GM19372 (cell line): ENCODE measurements at regions not wholly inside any gene's neighbourhood (a gene's known extent, or its start where the extent isn't known, plus 50 kb on each side); places are given as distances from the start of the nearest gene placed in this dataset.

Experiments used
- ATAC-seq: cut with Tn5 transposase; IDR thresholded peaks from one replicate; pipeline ENCODE4 v1.9.1; 2021; ENCODE audit warnings: mild to moderate bottlenecking, low read depth, moderate library complexity; ENCODE audit not compliant: unreplicated experiment

GRCh38 chr11:122323754-122324421 is 207.9 kb upstream of the BLID start:
- ATAC-seq, result no peak

GRCh38 chr11:122322329-122322728 is 206.3 kb upstream of the BLID start:
- no peak for ATAC-seq

DNA sequence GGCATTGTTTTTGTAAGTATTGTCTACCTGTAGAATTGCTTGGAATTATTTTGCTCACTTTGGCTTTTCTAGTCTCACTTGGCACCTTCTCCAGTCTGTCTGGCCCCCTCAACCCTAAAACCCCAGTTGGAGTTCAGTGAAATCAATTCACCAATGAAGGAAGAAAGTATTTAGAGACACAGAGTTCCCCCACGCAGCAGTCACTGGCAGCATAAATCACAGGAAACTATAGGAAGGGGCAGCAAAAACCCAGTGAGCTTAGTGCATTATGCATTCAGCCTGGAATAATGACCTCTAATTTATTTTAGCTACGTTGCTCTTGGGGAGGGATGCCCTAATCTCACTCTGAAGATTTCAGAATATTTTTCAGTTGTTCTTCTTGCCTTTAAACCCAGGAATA is 204.7 kb upstream of the BLID start:
- no peak for ATAC-seq

DNA sequence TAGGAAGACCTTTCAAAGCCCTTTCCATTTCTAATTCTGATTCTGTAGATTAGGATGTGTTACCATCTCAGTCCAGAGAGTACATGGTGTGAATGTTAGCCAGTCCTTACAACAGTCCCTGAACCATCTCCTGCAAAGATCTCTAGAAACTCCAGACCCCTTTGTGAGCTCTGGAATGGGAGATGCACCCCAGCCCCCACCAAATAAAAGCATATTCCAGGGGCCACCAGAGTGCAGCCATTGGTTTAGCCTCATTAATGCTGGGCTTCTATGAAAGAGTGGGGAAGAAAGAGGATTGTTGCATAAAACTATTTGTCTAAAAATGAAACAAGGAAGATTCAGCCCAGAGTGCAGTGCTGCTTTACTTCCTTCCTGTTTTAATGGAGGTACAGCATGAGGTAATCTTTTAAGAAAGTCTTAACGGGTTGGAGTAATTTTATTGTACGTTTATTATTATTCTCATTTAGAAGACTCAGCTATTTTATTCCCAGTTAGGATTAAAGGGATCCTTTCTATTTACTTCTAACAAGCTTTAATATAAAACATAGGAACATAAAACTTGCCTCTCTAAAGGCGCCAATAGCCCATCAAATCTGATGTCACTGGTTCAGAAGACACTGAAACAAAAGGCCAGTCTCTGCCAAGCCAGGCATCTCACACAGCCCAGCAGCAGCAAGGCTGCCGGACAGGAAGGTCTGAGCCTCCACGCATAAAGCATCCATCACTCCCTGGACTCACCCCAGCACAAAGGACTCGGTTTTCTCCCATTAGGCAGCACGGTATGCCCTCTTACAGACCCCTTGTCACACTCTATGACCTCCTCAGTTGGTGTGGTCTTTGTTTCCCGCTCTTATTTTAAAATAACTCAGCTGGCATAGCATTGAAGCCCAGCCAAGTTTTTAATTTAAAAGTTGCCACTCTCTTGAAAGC is 203.9 kb upstream of the BLID start:
- no peak for ATAC-seq

DNA sequence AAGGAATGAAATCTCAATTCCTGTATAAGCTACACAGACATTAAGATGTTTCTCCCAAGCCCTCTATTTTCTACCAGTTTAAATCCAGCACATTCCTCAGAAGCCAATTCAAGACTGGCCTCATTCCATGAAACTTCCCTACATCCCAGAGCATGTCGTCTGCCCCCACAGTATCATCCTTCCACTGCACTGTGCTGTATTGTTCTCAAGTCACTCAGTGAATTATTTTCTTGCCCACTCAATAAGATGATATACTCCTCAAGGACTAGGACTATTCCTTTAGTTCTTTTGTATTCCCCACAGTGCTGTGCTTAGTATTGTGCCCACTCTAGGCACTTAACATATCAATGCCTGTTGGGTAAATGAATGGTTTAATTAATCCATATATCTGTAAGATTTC is 203.1 kb upstream of the BLID start:
- ATAC-seq, result no peak

DNA sequence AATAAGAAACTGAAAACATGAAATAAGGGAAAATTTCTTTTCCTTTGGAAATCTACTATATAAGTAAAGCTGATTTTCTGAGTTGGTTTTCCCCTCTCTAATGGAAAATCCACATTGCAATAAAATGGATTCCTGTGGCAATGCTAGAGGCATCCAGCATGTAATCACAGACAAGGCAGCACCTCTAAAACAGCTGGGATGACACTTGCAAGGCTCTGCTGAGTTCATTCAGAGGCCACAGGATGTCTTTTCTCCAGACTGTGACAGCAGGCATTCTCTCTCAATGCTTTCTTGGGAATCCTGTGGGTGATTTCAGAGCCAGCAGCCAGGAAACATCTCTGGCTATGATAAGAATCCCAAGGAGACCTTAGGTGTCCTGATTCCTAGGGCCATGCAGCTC is 201.3 kb upstream of the BLID start:
- ATAC-seq, result no peak

- ATAC-seq, result no peak
These were observed 197.6 kb upstream of the BLID start for GRCh38 chr11:122313581-122313980.

DNA sequence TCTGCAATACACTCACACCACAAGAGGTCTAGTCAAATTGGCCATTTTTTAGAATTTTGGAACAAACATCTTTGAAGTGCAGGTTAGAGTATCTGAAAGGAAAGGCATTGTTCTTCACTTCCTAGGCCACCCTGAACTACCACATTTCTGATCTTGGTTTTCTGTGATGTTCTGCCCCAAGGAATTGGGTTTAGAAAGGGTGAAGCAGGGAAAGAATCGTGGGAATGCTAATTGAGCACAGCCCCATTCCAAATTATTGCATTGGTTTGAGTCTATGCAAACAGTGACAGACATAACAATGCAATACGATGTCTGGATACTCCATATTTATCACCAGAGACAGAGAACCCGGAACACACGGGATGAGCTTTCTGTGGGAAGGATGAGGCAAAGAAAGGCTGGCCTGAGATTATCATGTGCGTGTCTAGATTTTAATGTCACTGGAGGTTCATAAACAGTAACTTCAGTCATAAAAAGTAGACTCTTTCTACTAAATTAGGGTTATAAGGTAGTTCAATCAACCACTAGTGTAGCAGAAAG is 195.3 kb upstream of the BLID start:
- ATAC-seq, result no peak

- no peak for ATAC-seq
These were observed 194.8 kb upstream of the BLID start for GRCh38 chr11:122310766-122311165.

DNA sequence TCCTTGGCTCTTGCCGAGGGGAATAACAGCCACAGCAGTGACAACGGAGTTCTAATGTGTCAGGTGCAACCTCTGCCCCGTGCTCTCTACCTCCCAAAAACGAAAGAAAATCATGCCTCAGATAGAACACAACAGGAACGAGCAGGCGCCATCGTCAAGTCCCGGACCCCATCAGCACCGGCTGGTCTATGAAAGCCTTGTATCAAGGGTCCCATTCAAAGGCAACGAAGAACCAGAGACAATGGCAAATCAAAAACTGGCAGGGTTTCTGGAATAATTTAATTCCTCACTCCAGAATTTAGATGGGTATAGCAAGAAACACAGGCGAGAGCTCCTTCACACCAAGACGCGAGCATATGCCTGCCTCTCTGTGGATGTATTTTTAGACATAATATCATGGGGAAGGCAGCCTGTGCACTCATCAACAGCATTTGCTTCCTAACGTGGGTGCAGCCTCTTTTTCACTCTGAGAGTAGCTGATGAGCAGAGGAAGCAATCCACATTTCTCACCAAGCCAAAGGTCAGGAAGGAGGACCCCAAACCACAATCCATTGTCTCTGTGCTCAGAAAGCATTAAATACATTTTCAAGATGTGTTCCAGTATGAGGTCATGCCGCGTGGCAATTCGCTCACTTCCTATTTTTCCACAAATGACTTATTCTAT is 193.4 kb upstream of the BLID start:
- no peak for ATAC-seq

DNA sequence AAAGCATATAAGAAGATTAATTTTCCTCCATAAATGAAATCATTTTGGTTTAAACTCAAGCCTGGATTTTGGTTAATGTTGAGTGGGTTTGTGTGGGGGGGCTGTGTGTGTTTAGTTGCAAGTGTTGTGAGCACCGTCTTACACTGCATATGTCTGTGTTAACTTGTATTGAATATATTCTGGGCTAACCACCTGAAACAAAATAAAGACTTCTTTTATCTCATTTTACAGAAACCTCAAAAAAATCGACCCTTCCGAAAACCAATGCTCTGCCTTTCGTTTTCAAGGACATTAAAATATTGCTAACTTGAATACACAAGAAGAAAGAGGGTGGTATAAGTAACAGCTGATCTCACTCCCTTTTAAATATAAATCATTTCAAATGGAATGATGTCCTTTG is 192.2 kb upstream of the BLID start:
- no peak for ATAC-seq

- no peak for ATAC-seq
These were observed 191.5 kb upstream of the BLID start for GRCh38 chr11:122307476-122308035.

DNA sequence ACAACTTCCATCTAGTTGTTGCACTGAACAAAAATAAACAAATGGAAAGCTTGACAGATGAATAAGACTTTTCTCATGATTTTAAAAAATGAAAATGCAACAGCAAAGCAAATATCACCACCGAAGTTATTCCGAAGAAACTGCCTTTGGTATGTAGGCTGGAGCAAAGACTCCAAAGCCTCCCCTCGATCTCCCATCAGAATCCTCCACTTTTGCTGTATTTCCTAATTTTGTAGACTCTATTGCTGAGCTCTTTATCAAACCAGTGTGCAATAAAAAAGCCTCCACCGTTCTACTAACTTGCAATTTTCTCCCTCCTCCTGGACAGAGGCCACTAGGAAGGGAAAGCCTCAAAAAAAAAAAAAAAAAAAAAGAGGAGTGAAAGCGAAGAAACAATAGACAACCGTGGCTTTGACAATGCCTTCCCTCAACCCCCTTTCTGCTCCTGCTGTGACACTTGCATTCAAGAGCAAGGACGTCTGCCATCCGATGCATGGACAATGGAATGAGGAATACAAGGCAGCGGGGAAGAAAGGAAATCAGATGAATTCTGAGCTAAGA is 190.9 kb upstream of the BLID start:
- ATAC-seq, result no peak

- no peak for ATAC-seq
These were observed 189.7 kb upstream of the BLID start for GRCh38 chr11:122305426-122306320.

DNA sequence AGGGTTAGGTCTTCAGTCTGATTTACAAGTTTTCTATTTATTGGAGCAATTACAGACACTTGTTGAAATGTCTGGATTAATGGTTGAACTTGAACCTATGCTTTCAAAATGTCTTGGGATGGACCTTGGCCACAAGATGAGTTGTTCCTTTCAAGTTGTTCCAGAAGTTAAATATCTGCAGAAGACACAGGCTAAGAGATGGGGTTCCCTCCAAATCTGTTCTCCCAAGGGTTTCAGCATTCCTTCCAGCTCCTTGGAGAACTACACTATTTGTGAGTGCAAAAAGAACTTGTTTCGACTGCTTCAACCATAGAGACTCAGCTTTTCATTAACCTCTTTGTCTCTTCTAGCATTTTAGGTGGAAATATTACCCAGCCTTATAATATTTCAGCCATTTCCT is 189.0 kb upstream of the BLID start:
- ATAC-seq, result no peak

GRCh38 chr11:122304306-122304705 is 188.3 kb upstream of the BLID start:
- no peak for ATAC-seq

DNA sequence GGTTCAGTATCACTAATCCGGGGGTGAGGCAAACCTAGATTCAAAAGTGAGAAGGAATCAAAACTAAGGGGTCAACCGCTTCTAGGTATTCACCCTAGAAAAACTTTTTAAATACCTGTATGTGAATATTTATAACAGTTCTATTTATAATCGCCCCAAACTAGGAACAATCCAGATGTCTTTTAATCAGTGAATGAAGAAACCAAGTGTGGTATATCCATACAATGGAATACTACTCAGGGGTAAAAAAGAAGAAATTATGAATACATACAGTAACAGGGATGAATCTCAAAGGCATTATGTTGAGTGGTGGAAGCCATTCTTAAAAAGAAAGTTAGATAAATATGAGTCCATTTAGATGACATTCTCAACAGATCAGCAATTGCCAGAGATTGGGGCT is 178.0 kb upstream of the BLID start:
- ATAC-seq, result no peak

DNA sequence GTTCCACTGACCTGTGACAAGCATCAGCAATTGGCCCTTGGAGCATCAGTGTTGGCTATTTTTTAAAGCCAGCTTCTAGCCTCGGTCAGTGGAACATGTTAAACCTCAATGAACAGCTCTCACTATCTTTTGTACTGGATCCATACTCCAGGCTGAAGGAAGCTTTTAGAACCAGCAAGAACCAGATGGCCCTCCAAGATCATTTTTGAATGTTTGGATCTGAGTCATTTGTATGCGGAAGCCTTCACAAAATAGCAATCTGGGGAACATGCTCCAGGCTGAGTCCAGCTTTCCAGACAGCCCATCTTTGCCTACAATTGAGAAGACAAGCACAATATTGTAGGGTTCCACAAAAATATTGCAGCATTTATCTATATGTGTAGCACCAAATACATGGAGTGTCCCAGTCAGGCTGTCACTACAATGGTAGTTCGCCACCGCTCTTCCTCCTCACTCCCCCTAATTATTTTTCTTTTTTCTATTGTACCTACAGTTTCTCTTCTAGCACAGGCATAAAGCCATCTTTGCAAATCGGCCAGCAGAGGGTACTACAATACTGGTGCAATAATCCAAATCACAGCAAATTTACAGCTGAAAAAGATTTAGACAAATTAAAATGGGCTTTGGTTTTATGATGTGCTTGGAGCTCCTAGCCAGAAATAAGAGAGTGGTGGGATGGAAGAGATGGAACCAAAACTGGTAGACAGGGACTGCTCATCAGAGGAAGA is 177.4 kb upstream of the BLID start:
- ATAC-seq, result no peak

DNA sequence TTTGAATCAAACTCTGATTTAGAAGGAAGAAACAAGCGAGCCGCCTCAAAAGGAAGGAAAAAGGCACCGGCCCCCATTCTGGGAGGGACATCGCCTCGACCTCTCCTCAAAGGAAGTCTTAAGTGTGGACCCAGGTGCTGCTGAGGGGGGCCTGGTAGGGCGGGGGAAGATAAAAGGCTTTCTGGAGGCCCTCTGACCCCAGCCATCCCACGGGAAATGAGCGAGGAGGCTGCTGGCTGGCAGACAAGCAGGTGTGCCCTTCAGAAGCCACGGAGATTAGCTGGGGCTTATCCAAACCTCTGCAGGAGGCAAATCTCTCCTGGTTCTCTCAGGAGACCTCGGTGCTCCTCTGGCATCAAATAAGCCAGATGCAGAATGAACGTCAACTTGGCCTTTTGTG is 171.4 kb upstream of the BLID start:
- no peak for ATAC-seq
